Naive thymus-derived CD8-positive, alpha-beta T cell (primary cell): ENCODE measurements at regions not wholly inside any gene's neighbourhood (a gene's known extent, or its start where the extent isn't known, plus 50 kb on each side); places are given as distances from the start of the nearest gene placed in this dataset.

Experiments used
- ATAC-seq, 2 donors: fragments of 150-1000 bp; cut with Tn5 transposase in 1 of 2; sonication (Bioruptor Pico), chemical (Tn5 transposase) in 1 of 2; 1 replicate in 1 of 2; 2 replicates in 1 of 2; pipeline ENCODE4 v1.10.0; 2021; ENCODE audit warnings: mild to moderate bottlenecking in 2 of 2, moderate library complexity in 2 of 2
- POLR2A ChIA-PET: fragments of 350-600 bp; sonication (Branson Sonifier 250); formaldehyde crosslinking; loops from one replicate; lab custom pipeline; 2021; ENCODE audit warnings: antibody characterized with exemption; lab: Charles Lee
- DNase-seq, 10 donors: peaks; one replicate each; pipeline versions ENCODE4 v3.0.0 to v3.0.0-alpha.2; 2020 to 2022
- H3K27ac Mint-ChIP-seq, 10 donors: one replicate each; pipeline ENCODE4 v1.8.0; 2020 to 2022; ENCODE audit warnings: mild to moderate bottlenecking in 10 of 10, mixed read lengths in 10 of 10, moderate library complexity in 4 of 10, inconsistent platforms in 1 of 10
- H3K27me3 Mint-ChIP-seq, 5 donors: one replicate each; pipeline ENCODE4 v1.8.0; 2021 to 2022; ENCODE audit warnings: mixed read lengths in 5 of 5
- H3K36me3 Mint-ChIP-seq, 3 donors: one replicate each; pipeline ENCODE4 v1.8.0; 2020 to 2022; ENCODE audit warnings: mixed read lengths in 3 of 3, mild to moderate bottlenecking in 2 of 3, inconsistent platforms in 1 of 3
- H3K4me1 Mint-ChIP-seq, 4 donors: one replicate each; pipeline ENCODE4 v1.8.0; 2021 to 2022; ENCODE audit warnings: mixed read lengths in 4 of 4
- H3K4me3 Mint-ChIP-seq, 10 donors: one replicate each; pipeline ENCODE4 v1.8.0; 2020 to 2022; ENCODE audit warnings: mild to moderate bottlenecking in 10 of 10, mixed read lengths in 10 of 10, moderate library complexity in 6 of 10, inconsistent platforms in 1 of 10
- H3K9me3 Mint-ChIP-seq, 9 donors: one replicate each; pipeline ENCODE4 v1.8.0; 2020 to 2022; ENCODE audit warnings: mixed read lengths in 9 of 9, mild to moderate bottlenecking in 3 of 9, inconsistent platforms in 1 of 9, moderate library complexity in 1 of 9

- ATAC-seq, result no peak
- POLR2A ChIA-PET, result no interaction called here
- Mint-ChIP-seq H3K4me3 (no peak overlapping the region), H3K27ac (no peak overlapping the region), H3K27me3 (no peaks in the 10 kb centered on the region), H3K4me1 (no peaks in the 10 kb centered on the region), H3K36me3 (no peaks in the 10 kb centered on the region), H3K9me3 (peaks cover 0 to 11% (median 3%) of the 10 kb centered on the region in 9 donors)
- no peak for DNase-seq
Observed at GRCh38 chr4:106753426-106753825, 282.7 kb downstream of the DKK2 start.

GRCh38 chr4:106746451-106746850 lies 289.7 kb downstream of the DKK2 start:
- no peak overlapping the region for H3K27ac Mint-ChIP-seq
- DNase-seq (no peak), ATAC-seq (no peak)
- no peaks in the 10 kb centered on the region for H3K4me1 Mint-ChIP-seq
- no peak overlapping the region for H3K4me3 Mint-ChIP-seq
- POLR2A ChIA-PET, result no interaction called here
- peaks cover 0 to 13% (median 3%) of the 10 kb centered on the region in 9 donors for H3K9me3 Mint-ChIP-seq
- no peaks in the 10 kb centered on the region for H3K27me3 Mint-ChIP-seq
- no peaks in the 10 kb centered on the region for H3K36me3 Mint-ChIP-seq

DNA sequence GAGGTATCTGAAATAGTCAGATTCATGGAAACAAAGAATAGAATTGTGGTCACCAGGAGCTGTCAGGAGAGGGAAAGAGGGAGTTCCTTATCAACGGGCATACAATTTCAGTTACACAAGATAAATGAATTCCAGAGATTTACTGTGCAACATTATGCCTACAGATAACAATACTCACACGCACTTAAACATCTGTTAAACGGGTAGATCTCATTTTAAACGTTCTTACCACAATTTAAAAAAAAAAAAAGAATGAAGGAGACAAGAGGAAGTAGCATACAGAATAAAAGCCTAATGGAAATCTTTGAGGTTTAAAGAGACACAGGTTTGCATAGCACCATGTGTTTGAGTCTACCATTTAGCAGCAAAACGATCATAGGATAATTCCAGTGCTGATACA lies 298.0 kb downstream of the DKK2 start:
- ATAC-seq (no peak), DNase-seq (no peak)
- no peaks in the 10 kb centered on the region for H3K36me3 Mint-ChIP-seq
- H3K4me1 Mint-ChIP-seq, result no peaks in the 10 kb centered on the region
- H3K27me3 Mint-ChIP-seq, result no peaks in the 10 kb centered on the region
- POLR2A ChIA-PET, result no interaction called here
- no peak overlapping the region for H3K4me3 Mint-ChIP-seq
- H3K27ac Mint-ChIP-seq, result no peak overlapping the region
- H3K9me3 Mint-ChIP-seq, result peaks cover 0 to 17% (median 4%) of the 10 kb centered on the region in 9 donors

GRCh38 chr4:106718548-106718947 lies 317.6 kb downstream of the DKK2 start:
- Mint-ChIP-seq H3K36me3 (no peaks in the 10 kb centered on the region), H3K27ac (no peak overlapping the region), H3K9me3 (peaks cover 0 to 13% (median 2%) of the 10 kb centered on the region in 9 donors), H3K4me1 (no peaks in the 10 kb centered on the region), H3K27me3 (no peaks in the 10 kb centered on the region), H3K4me3 (no peak overlapping the region)
- POLR2A ChIA-PET, result no interaction called here
- no peak for ATAC-seq
- no peak for DNase-seq

- Mint-ChIP-seq H3K27me3 (no peaks in the 10 kb centered on the region), H3K9me3 (peaks cover 0 to 21% (median 4%) of the 10 kb centered on the region in 9 donors), H3K4me3 (no peak overlapping the region), H3K36me3 (no peaks in the 10 kb centered on the region), H3K4me1 (no peaks in the 10 kb centered on the region), H3K27ac (no peak overlapping the region)
- no peak for DNase-seq
- no peak for ATAC-seq
- POLR2A ChIA-PET, result no interaction called here
Observed at GRCh38 chr4:106717091-106717490, 319.0 kb downstream of the DKK2 start.

DNA sequence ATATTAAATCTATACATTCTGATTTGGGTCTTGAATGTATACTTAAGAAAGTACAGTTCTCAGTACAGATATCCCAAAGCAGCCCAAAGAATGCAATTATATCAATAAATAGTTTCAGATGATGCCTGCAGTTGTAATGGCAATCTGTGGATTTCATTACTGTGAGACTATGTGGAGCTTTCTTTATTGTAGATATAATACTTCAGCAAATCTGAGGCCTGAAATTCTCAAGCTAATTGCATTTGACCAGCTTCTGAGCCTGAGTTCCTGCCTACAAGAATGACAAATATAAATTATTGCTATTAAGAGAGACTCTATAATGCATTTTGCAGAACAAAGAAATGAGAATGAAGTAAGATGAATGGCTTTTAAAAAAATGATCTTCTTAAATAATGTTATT lies 320.3 kb downstream of the DKK2 start:
- no peaks in the 10 kb centered on the region for H3K36me3 Mint-ChIP-seq
- no peaks in the 10 kb centered on the region for H3K4me1 Mint-ChIP-seq
- H3K27ac Mint-ChIP-seq, result no peak overlapping the region
- no peaks in the 10 kb centered on the region for H3K27me3 Mint-ChIP-seq
- no peak overlapping the region for H3K4me3 Mint-ChIP-seq
- no peak for ATAC-seq
- H3K9me3 Mint-ChIP-seq, result peaks cover 0 to 21% (median 4%) of the 10 kb centered on the region in 9 donors
- no peak for DNase-seq
- POLR2A ChIA-PET, result no interaction called here

- DNase-seq (no peak), ATAC-seq (no peak)
- Mint-ChIP-seq H3K27ac (no peak overlapping the region), H3K9me3 (peaks cover 0 to 21% (median 4%) of the 10 kb centered on the region in 9 donors), H3K4me1 (no peaks in the 10 kb centered on the region), H3K4me3 (no peak overlapping the region), H3K27me3 (no peaks in the 10 kb centered on the region), H3K36me3 (no peaks in the 10 kb centered on the region)
- POLR2A ChIA-PET, result no interaction called here
Observed at GRCh38 chr4:106708464-106708816, 327.7 kb downstream of the DKK2 start.

- Mint-ChIP-seq H3K27ac (no peak overlapping the region), H3K4me1 (no peaks in the 10 kb centered on the region), H3K27me3 (no peaks in the 10 kb centered on the region), H3K9me3 (peaks cover 0 to 16% (median 5%) of the 10 kb centered on the region in 9 donors), H3K4me3 (no peak overlapping the region), H3K36me3 (no peaks in the 10 kb centered on the region)
- POLR2A ChIA-PET, result no interaction called here
- ATAC-seq, result no peak
- DNase-seq, result no peak
Observed at GRCh38 chr4:106707776-106708463, 328.2 kb downstream of the DKK2 start.

GRCh38 chr4:106704253-106704870 lies 331.8 kb downstream of the DKK2 start:
- no peaks in the 10 kb centered on the region for H3K36me3 Mint-ChIP-seq
- DNase-seq (no peak), ATAC-seq (no peak)
- no peak overlapping the region for H3K27ac Mint-ChIP-seq
- H3K27me3 Mint-ChIP-seq, result no peaks in the 10 kb centered on the region
- H3K4me1 Mint-ChIP-seq, result no peaks in the 10 kb centered on the region
- POLR2A ChIA-PET, result no interaction called here
- peaks cover 0 to 26% (median 8%) of the 10 kb centered on the region in 9 donors for H3K9me3 Mint-ChIP-seq
- no peak overlapping the region for H3K4me3 Mint-ChIP-seq

GRCh38 chr4:106700321-106700720 lies 331.7 kb upstream of the GIMD1 start:
- H3K36me3 Mint-ChIP-seq, result no peaks in the 10 kb centered on the region
- DNase-seq (no peak), ATAC-seq (no peak)
- H3K9me3 Mint-ChIP-seq, result peaks cover 2 to 32% (median 9%) of the 10 kb centered on the region in 9 donors
- peaks cover 0 to 1% (median 0%) of the 10 kb centered on the region in 5 donors for H3K27me3 Mint-ChIP-seq
- POLR2A ChIA-PET, result no interaction called here
- no peaks in the 10 kb centered on the region for H3K4me1 Mint-ChIP-seq
- H3K4me3 Mint-ChIP-seq, result no peak overlapping the region
- no peak overlapping the region for H3K27ac Mint-ChIP-seq

- Mint-ChIP-seq H3K27me3 (peaks cover 0 to 1% (median 0%) of the 10 kb centered on the region in 5 donors), H3K36me3 (no peaks in the 10 kb centered on the region), H3K27ac (no peak overlapping the region), H3K4me1 (no peaks in the 10 kb centered on the region), H3K4me3 (no peak overlapping the region), H3K9me3 (peaks cover 2 to 29% (median 9%) of the 10 kb centered on the region in 9 donors)
- ATAC-seq (no peak), DNase-seq (no peak)
- POLR2A ChIA-PET, result no interaction called here
Observed at GRCh38 chr4:106698621-106699195, 330.1 kb upstream of the GIMD1 start.

DNA sequence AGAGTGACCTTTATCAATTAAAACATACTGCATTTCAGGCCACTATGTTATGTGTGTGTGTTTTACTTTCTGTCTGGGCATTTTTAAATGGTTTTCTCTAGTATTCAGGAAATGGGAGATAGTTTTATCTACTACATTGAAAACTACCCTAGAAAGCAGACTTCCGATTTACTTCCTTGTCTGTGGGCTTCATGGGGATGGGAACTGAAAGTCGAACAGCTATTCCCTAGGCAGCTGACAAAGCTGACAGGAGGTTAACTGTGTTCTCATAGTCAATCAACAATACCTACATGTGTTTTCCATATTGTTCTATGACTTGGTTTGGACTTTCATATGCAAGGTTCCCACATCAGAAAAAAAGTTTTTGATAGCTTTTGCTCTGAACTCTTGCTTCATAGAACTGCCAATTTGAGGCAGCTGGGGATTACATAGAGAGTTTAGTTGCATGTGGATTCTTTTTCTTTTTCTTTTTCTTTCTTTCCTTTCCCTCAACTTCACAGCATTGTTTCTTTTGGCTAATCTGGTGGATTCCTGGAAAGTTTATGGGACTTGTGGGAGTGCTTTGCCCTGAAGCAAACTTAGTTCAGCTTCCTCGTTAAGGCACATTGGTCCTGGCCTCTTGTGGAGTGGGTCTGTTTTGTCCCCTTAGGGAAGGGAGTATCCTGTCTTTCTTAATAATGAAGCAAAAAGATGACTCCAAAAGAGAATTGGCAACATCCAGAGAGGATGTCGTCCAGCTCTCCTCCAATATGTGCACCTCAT lies 327.1 kb upstream of the GIMD1 start:
- Mint-ChIP-seq H3K27me3 (peaks cover 0 to 1% (median 0%) of the 10 kb centered on the region in 5 donors), H3K27ac (no peak overlapping the region), H3K4me3 (no peak overlapping the region), H3K9me3 (peaks cover 0 to 17% (median 6%) of the 10 kb centered on the region in 9 donors), H3K36me3 (no peaks in the 10 kb centered on the region), H3K4me1 (no peaks in the 10 kb centered on the region)
- ATAC-seq (no peak), DNase-seq (no peak)
- POLR2A ChIA-PET, result no interaction called here

- Mint-ChIP-seq H3K36me3 (no peaks in the 10 kb centered on the region), H3K27me3 (peaks cover 0 to 1% (median 0%) of the 10 kb centered on the region in 5 donors), H3K27ac (no peak overlapping the region), H3K4me3 (no peak overlapping the region), H3K4me1 (no peaks in the 10 kb centered on the region), H3K9me3 (peaks cover 0 to 17% (median 6%) of the 10 kb centered on the region in 9 donors)
- POLR2A ChIA-PET, result no interaction called here
- DNase-seq (no peak), ATAC-seq (no peak)
Observed at GRCh38 chr4:106694232-106694631, 325.7 kb upstream of the GIMD1 start.
